Adrenal gland (tissue), 5 donors: ENCODE measurements at regions not wholly inside any gene's neighbourhood (a gene's known extent, or its start where the extent isn't known, plus 50 kb on each side); places are given as distances from the start of the nearest gene placed in this dataset.

Experiments
- CTCF ChIP-seq, 6 experiments: fragments of 450-650 bp in 4 of 6; fragments of 200-600 bp in 2 of 6; sonication (generic) in 1 of 6; IDR thresholded peaks; 1 replicate in 5 of 6; 2 replicates in 1 of 6; pipeline versions ENCODE4 v1.5.1 to v1.8.0; 2016 to 2021; ENCODE audit warnings: antibody characterized with exemption in 6 of 6, mild to moderate bottlenecking in 2 of 6, moderate library complexity in 1 of 6
- POLR2A ChIP-seq, 2 donors: fragments of 450-650 bp; IDR thresholded peaks; one replicate each; pipeline ENCODE4 v1.6.1; 2017; ENCODE audit warnings: antibody characterized with exemption in 2 of 2, mild to moderate bottlenecking in 2 of 2, moderate library complexity in 1 of 2
- donor health status: DM: no; HTN: no; CAD: no.

GRCh38 chr9:115262952-115263351, 145.0 kb upstream of the TNC start:
- no peak for TF ChIP-seq POLR2A (IDR thresholded peaks at IDR 0.05)
- TF ChIP-seq CTCF (IDR thresholded peaks at IDR 0.05), result no peak
